IMR-90 (cell line): ENCODE measurements at regions not wholly inside any gene's neighbourhood (a gene's known extent, or its start where the extent isn't known, plus 50 kb on each side); places are given as distances from the start of the nearest gene placed in this dataset.

Experiments used
- ATAC-seq: fragments of 200-7000 bp; cut with Tn5 transposase; 2 replicates; pipeline ENCODE4 v1.9.1; 2020; ENCODE audit warnings: low read depth, mild to moderate bottlenecking, moderate library complexity
- BruUV-seq: library from RNA; stranded (reverse); fragments of 400-500 nt; replicated peaks from 2 replicates; lab custom pipeline; 2021; lab: Mats Ljungman, UMichigan
- CTCF ChIA-PET: fragments of 300-600 bp; formaldehyde crosslinking; extraction: SDS; loops from one replicate; lab custom pipeline; 2021; ENCODE audit warnings: antibody characterized with exemption; lab: Yijun Ruan, JAX
- POLR2A ChIA-PET: fragments of 300-600 bp; sonication (Branson Sonifier 250); formaldehyde crosslinking; loops from one replicate; lab custom pipeline; 2022; ENCODE audit warnings: antibody characterized with exemption; ENCODE audit not compliant: unreplicated experiment; lab: Charles Lee
- DNase-seq: peaks from one replicate; pipeline ENCODE4 v3.0.0; 2013
- H2AFZ ChIP-seq: replicated peaks from 2 replicates; pipeline ENCODE3; 2013; ENCODE audit warnings: low read length, mild to moderate bottlenecking; ENCODE audit not compliant: poor library complexity
- H2AK5ac ChIP-seq: 2 replicates; pipeline ENCODE4 v1.6.1; 2013; ENCODE audit warnings: low read depth, low read length, inconsistent platforms
- H2AK9ac ChIP-seq: replicated peaks from 2 replicates; pipeline ENCODE3; 2013; ENCODE audit warnings: mild to moderate bottlenecking, low read depth, low read length, moderate library complexity; ENCODE audit not compliant: poor library complexity
- H2BK120ac ChIP-seq: 2 replicates; pipeline ENCODE4 v1.6.1; 2013; ENCODE audit warnings: low read depth, low read length, inconsistent platforms
- H2BK15ac ChIP-seq: 3 replicates; pipeline ENCODE4 v1.6.1; 2013; ENCODE audit warnings: low read depth, low read length, inconsistent platforms
- H2BK20ac ChIP-seq: 2 replicates; pipeline ENCODE4 v1.6.1; 2013; ENCODE audit warnings: low read depth, mild to moderate bottlenecking, inconsistent platforms, low read length, moderate library complexity
- H2BK5ac ChIP-seq: 2 replicates; pipeline ENCODE4 v1.6.1; 2013; ENCODE audit warnings: mild to moderate bottlenecking, low read depth, low read length, inconsistent platforms; ENCODE audit not compliant: poor library complexity, severe bottlenecking
- H3K14ac ChIP-seq: replicated peaks from 2 replicates; pipeline ENCODE4 v1.6.1; 2013; ENCODE audit warnings: low read depth, low read length, inconsistent platforms
- H3K18ac ChIP-seq: 2 replicates; pipeline ENCODE4 v1.6.1; 2013; ENCODE audit warnings: low read depth, low read length, control low read depth
- H3K23ac ChIP-seq: 2 replicates; pipeline ENCODE4 v1.6.1; 2013; ENCODE audit warnings: low read depth, low read length, inconsistent platforms
- H3K27ac ChIP-seq: 2 replicates; pipeline ENCODE4 v1.5.1; 2013; ENCODE audit warnings: mild to moderate bottlenecking, control low read depth, low read length; ENCODE audit not compliant: insufficient read depth
- H3K27me3 ChIP-seq: 2 replicates; pipeline ENCODE4 v1.6.1; 2013; ENCODE audit warnings: low read length; ENCODE audit not compliant: control insufficient read depth, insufficient read depth
- H3K36me3 ChIP-seq: 2 replicates; pipeline ENCODE4 v1.6.1; 2013; ENCODE audit warnings: low read length, mixed read lengths; ENCODE audit not compliant: control insufficient read depth, insufficient read depth
- H3K4ac ChIP-seq: 2 replicates; pipeline ENCODE4 v1.6.1; 2013; ENCODE audit warnings: low read depth, low read length, inconsistent platforms
- H3K4me1 ChIP-seq: 2 replicates; pipeline ENCODE4 v1.6.1; 2013; ENCODE audit warnings: low read length, mixed read lengths; ENCODE audit not compliant: control insufficient read depth, insufficient read depth
- H3K4me2 ChIP-seq: 2 replicates; pipeline ENCODE4 v1.6.1; 2013; ENCODE audit warnings: low read depth, mild to moderate bottlenecking, control low read depth, low read length, moderate library complexity
- H3K4me3 ChIP-seq: 2 replicates; pipeline ENCODE4 v1.5.1; 2013; ENCODE audit warnings: low read depth, mild to moderate bottlenecking, control low read depth, low read length, moderate library complexity; ENCODE audit not compliant: insufficient read depth
- H3K56ac ChIP-seq: 2 replicates; pipeline ENCODE4 v1.6.1; 2013; ENCODE audit warnings: low read length, inconsistent platforms; ENCODE audit not compliant: insufficient read depth; ENCODE audit errors: extremely low read depth
- H3K79me1 ChIP-seq, 2 experiments: 2 replicates each; pipeline ENCODE4 v1.6.1; 2013; ENCODE audit warnings: low read length in 2 of 2, inconsistent platforms in 1 of 2, low read depth in 1 of 2
- H3K9ac ChIP-seq: 2 replicates; pipeline ENCODE4 v1.6.1; 2013; ENCODE audit warnings: low read depth, low read length, control low read depth
- H3K9me1 ChIP-seq: 2 replicates; pipeline ENCODE4 v1.6.1; 2013; ENCODE audit warnings: low read length, inconsistent platforms; ENCODE audit not compliant: insufficient read depth
- H3K9me3 ChIP-seq: 2 replicates; pipeline ENCODE4 v1.6.1; 2013; ENCODE audit warnings: low read length; ENCODE audit not compliant: control insufficient read depth, insufficient read depth
- H4K20me1 ChIP-seq: 2 replicates; pipeline ENCODE4 v1.6.1; 2013; ENCODE audit warnings: low read length, inconsistent platforms; ENCODE audit not compliant: insufficient read depth
- H4K5ac ChIP-seq: 2 replicates; pipeline ENCODE4 v1.6.1; 2013; ENCODE audit warnings: mild to moderate bottlenecking, low read depth, low read length, control low read depth
- H4K8ac ChIP-seq, 2 experiments: 2 replicates each; pipeline ENCODE4 v1.6.1; 2013; ENCODE audit warnings: low read depth in 2 of 2, low read length in 2 of 2, control low read depth in 1 of 2, inconsistent platforms in 1 of 2
- H4K91ac ChIP-seq: 2 replicates; pipeline ENCODE4 v1.6.1; 2013; ENCODE audit warnings: low read depth, low read length, inconsistent platforms; ENCODE audit not compliant: insufficient read depth
- BHLHE40 ChIP-seq: fragments of 150-350 bp; IDR thresholded peaks from 2 replicates; pipeline ENCODE4 v1.6.1; 2016; ENCODE audit warnings: mild to moderate bottlenecking, low read depth, low read length
- CEBPB ChIP-seq: IDR thresholded peaks from 2 replicates; pipeline ENCODE4 v1.6.1; 2012; ENCODE audit warnings: low read depth, low read length, improper control_type of control experiment
- CHD1 ChIP-seq: IDR thresholded peaks from 2 replicates; pipeline ENCODE4 v1.6.1; 2012; ENCODE audit warnings: low read depth, low read length, improper control_type of control experiment
- FOS ChIP-seq: fragments of 150-350 bp; IDR thresholded peaks from 2 replicates; pipeline ENCODE4 v1.6.1; 2016; ENCODE audit warnings: low read depth, low read length
- MAFK ChIP-seq: IDR thresholded peaks from 2 replicates; pipeline ENCODE4 v1.6.1; 2012; ENCODE audit warnings: low read depth, low read length, improper control_type of control experiment
- MAZ ChIP-seq: IDR thresholded peaks from 2 replicates; pipeline ENCODE4 v1.6.1; 2012; ENCODE audit warnings: low read depth, mild to moderate bottlenecking, low read length, improper control_type of control experiment, moderate library complexity, borderline replicate concordance
- MXI1 ChIP-seq: IDR thresholded peaks from 2 replicates; pipeline ENCODE4 v1.6.1; 2012; ENCODE audit warnings: low read depth, mild to moderate bottlenecking, low read length, moderate library complexity, borderline replicate concordance
- NFE2L2 ChIP-seq: fragments of 150-350 bp; IDR thresholded peaks from 2 replicates; pipeline ENCODE4 v1.6.1; 2016; ENCODE audit warnings: low read depth, mild to moderate bottlenecking, low read length
- POLR2A ChIP-seq: IDR thresholded peaks from 2 replicates; pipeline ENCODE4 v1.6.1; 2012; ENCODE audit warnings: mild to moderate bottlenecking, low read depth, low read length
- RAD21 ChIP-seq: IDR thresholded peaks from 2 replicates; pipeline ENCODE4 v1.6.1; 2012; ENCODE audit warnings: low read length, improper control_type of control experiment
- RCOR1 ChIP-seq: IDR thresholded peaks from 2 replicates; pipeline ENCODE4 v1.6.1; 2012; ENCODE audit warnings: mild to moderate bottlenecking, low read length, improper control_type of control experiment; ENCODE audit not compliant: insufficient replicate concordance
- RFX5 ChIP-seq: IDR thresholded peaks from 2 replicates; pipeline ENCODE4 v1.8.0; 2012; ENCODE audit warnings: low read depth, mild to moderate bottlenecking, low read length, moderate library complexity
- SMC3 ChIP-seq: fragments of 150-350 bp; IDR thresholded peaks from 2 replicates; pipeline ENCODE4 v1.6.1; 2016; ENCODE audit warnings: low read depth, mild to moderate bottlenecking, antibody characterized with exemption, low read length, moderate library complexity
- USF2 ChIP-seq: fragments of 150-350 bp; IDR thresholded peaks from 2 replicates; pipeline ENCODE4 v1.6.1; 2017; ENCODE audit warnings: mild to moderate bottlenecking, antibody characterized with exemption, low read length, low read depth
- WGBS, 2 experiments: methylation state at CpG; one replicate each; pipeline versions ENCODE4 v1.1.5 to v1.1.7; 2013; ENCODE audit warnings: missing lambda C conversion rate in 2 of 2; ENCODE audit not compliant: insufficient read length in 1 of 2; ENCODE audit errors: extremely low coverage in 2 of 2; 5-methylcytosine and 5-hydroxymethylcytosine counted together
- dilution Hi-C: fragments of 300-500 bp; cut with HindIII; formaldehyde crosslinking; loops from one replicate; pipeline ENCODE4 v1.14.3; 2018; ENCODE audit warnings: low sequenced_read_pairs; ENCODE audit not compliant: unreplicated experiment
- in situ Hi-C: fragments of 300-500 bp; cut with MboI; formaldehyde crosslinking; loops from 3 replicates; pipeline ENCODE4 v1.14.3; 2019; ENCODE audit warnings: low sequenced_read_pairs, inconsistent platforms, mixed read lengths
- intact Hi-C: fragments of 100-400 bp; cut with micrococcal nuclease; formaldehyde crosslinking; loops from 2 replicates; pipeline ENCODE4 v1.10.0; 2022
- TF ChIP-seq, protein P1 (sequence below): fragments of 150-350 bp; IDR thresholded peaks from 2 replicates; pipeline ENCODE4 v1.6.1; 2016; ENCODE audit warnings: low read depth, mild to moderate bottlenecking, low read length, moderate library complexity, borderline replicate concordance
- TF ChIP-seq, protein P2 (sequence below): conservative IDR thresholded peaks from 2 replicates; pipeline ENCODE4 v1.5.1; 2012; ENCODE audit warnings: mild to moderate bottlenecking, low read depth, low read length, improper control_type of control experiment

DNA sequence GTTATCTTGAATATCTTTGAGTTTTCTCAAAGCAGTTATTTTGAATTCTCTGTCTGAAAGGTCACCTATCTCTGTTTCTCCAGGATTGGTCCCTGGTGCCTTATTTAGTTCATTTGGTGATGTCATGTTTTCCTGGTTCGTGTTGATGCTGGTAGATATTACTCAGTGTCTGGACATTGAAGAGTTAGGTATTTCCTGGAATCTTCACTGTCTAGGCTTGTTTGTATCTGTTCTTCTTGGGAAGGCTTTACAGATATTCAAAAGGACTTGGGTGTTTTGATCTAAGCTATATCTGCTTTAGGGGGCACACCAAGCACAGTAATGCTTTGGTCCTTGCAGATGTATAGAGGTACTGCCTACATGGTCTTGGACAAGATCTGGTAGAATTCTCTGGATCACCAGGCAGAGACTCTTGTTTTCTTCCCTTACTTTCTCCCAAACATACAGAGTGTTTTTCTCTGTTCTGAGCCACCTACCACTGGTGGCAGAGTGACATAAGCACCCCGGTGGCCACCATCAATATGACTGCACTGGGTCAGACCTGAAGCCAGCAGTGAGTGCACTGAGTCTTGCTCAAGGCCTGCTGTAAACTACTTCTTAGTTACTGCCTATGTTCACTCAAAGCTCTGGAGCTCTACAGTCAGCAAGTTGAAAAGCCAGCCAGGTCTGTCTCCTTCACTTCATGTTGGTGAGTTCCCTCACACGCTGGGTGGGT is 193.5 kb upstream of the AMOT start:
- BruUV-seq, result no TSS peak
- H3K27ac ChIP-seq, result no peak overlapping the region
- H3K4me2 ChIP-seq, result no peak overlapping the region
- no peak for TF ChIP-seq RFX5
- no peak for TF ChIP-seq CHD1
- no peak for TF ChIP-seq MAFK
- TF ChIP-seq MAZ, result no peak
- TF ChIP-seq CEBPB, result no peak
- TF ChIP-seq FOS, result no peak
- no peak for TF ChIP-seq RCOR1
- TF ChIP-seq, protein P1, sequence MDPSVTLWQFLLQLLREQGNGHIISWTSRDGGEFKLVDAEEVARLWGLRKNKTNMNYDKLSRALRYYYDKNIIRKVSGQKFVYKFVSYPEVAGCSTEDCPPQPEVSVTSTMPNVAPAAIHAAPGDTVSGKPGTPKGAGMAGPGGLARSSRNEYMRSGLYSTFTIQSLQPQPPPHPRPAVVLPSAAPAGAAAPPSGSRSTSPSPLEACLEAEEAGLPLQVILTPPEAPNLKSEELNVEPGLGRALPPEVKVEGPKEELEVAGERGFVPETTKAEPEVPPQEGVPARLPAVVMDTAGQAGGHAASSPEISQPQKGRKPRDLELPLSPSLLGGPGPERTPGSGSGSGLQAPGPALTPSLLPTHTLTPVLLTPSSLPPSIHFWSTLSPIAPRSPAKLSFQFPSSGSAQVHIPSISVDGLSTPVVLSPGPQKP, result no peak
- no peak for TF ChIP-seq USF2
- TF ChIP-seq NFE2L2, result no peak
- no peak for TF ChIP-seq POLR2A
- TF ChIP-seq BHLHE40, result no peak
- TF ChIP-seq, protein P2, sequence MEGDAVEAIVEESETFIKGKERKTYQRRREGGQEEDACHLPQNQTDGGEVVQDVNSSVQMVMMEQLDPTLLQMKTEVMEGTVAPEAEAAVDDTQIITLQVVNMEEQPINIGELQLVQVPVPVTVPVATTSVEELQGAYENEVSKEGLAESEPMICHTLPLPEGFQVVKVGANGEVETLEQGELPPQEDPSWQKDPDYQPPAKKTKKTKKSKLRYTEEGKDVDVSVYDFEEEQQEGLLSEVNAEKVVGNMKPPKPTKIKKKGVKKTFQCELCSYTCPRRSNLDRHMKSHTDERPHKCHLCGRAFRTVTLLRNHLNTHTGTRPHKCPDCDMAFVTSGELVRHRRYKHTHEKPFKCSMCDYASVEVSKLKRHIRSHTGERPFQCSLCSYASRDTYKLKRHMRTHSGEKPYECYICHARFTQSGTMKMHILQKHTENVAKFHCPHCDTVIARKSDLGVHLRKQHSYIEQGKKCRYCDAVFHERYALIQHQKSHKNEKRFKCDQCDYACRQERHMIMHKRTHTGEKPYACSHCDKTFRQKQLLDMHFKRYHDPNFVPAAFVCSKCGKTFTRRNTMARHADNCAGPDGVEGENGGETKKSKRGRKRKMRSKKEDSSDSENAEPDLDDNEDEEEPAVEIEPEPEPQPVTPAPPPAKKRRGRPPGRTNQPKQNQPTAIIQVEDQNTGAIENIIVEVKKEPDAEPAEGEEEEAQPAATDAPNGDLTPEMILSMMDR, result no peak
- no peak for TF ChIP-seq MXI1
- TF ChIP-seq RAD21, result no peak
- no peak for TF ChIP-seq SMC3
- H2AK5ac ChIP-seq, result no peak overlapping the region
- no peaks in the 10 kb centered on the region; the same call in 1 of the 2 replicates for H3K27me3 ChIP-seq
- ChIA-PET CTCF (no interaction called here), POLR2A (no interaction called here)
- H3K79me1 ChIP-seq, result no peaks in the 10 kb centered on the region
- in situ Hi-C loops (no loop called here), intact Hi-C loops (no loop called here), dilution Hi-C loops (no loop called here)
- peaks cover 2% of the 10 kb centered on the region; the same call in 1 of the 2 replicates for H3K9me3 ChIP-seq
- no peak overlapping the region for H4K91ac ChIP-seq
- H2AFZ ChIP-seq, result no peak overlapping the region
- no peaks in the 10 kb centered on the region for H3K9me1 ChIP-seq
- H2BK120ac ChIP-seq, result no peak overlapping the region
- no peak overlapping the region for H3K23ac ChIP-seq
- H3K4me3 ChIP-seq, result no peak overlapping the region
- WGBS, 2 experiments, result 50% methylated on average over 1 of the region's 3 CpGs; no CpG with 5 or more reads in 1 of the 2 experiments
- no peak overlapping the region for H2BK5ac ChIP-seq
- no peak overlapping the region for H4K5ac ChIP-seq
- no peak overlapping the region for H2AK9ac ChIP-seq
- ATAC-seq, result no peak
- no peak overlapping the region for H3K9ac ChIP-seq
- no peak overlapping the region for H3K18ac ChIP-seq
- H4K8ac ChIP-seq, result no peak overlapping the region
- no peaks in the 10 kb centered on the region for H3K4me1 ChIP-seq
- no peak overlapping the region for H3K56ac ChIP-seq
- no peaks in the 10 kb centered on the region for H4K20me1 ChIP-seq
- no peak overlapping the region for H3K14ac ChIP-seq
- no peaks in the 10 kb centered on the region for H3K36me3 ChIP-seq
- H2BK15ac ChIP-seq, result no peak overlapping the region
- DNase-seq, result no peak
- no peak overlapping the region for H2BK20ac ChIP-seq
- H3K4ac ChIP-seq, result no peak overlapping the region
